K562 (cell line): ENCODE measurements at regions not wholly inside any gene's neighbourhood (a gene's known extent, or its start where the extent isn't known, plus 50 kb on each side); places are given as distances from the start of the nearest gene placed in this dataset.

Source experiments
- ATAC-seq: fragments of 200-7000 bp; cut with Tn5 transposase; 3 replicates; pipeline ENCODE4 v1.9.1; 2020; ENCODE audit warnings: moderate library complexity
- BruUV-seq: library from RNA; stranded (reverse); fragments of 400-500 nt; replicated peaks from 2 replicates; lab custom pipeline; 2021; lab: Mats Ljungman, UMichigan
- CTCF ChIA-PET: fragments of 300-600 bp; formaldehyde crosslinking; extraction: SDS; loops from one replicate; lab custom pipeline; 2021; ENCODE audit warnings: low intra/inter-chr PET ratio; lab: Yijun Ruan, JAX
- POLR2A ChIA-PET: fragments of 300-600, 350-650 bp; sonication (Branson Sonifier 250); formaldehyde crosslinking; extraction: SDS; loops from one replicate; lab custom pipeline; 2021; ENCODE audit warnings: antibody characterized with exemption, inconsistent platforms; lab: Yijun Ruan, JAX
- DNase-seq, 4 experiments: peaks; one replicate each; pipeline versions ENCODE4 v3.0.0 to v3.0.0-alpha.2; 2011 to 2018; ENCODE audit warnings: low spot score in 3 of 4, mixed read lengths in 3 of 4; ENCODE audit errors: extremely low read depth in 1 of 4
- FAIRE-seq: peaks from 2 replicates; lab custom pipeline; 2011; peaks lifted over from hg19 to GRCh38; lab: Jason Lieb, UNC
- H2AFZ ChIP-seq: 2 replicates; pipeline ENCODE4 v1.6.0; 2011; ENCODE audit warnings: low read depth, low read length, control low read depth, inconsistent platforms
- H3K27ac ChIP-seq: fragments of 200-600 bp; 3 replicates; pipeline ENCODE4 v1.8.0; 2011; ENCODE audit warnings: low read depth, mild to moderate bottlenecking, control low read depth, inconsistent platforms, low read length, moderate library complexity, mixed read lengths; ENCODE audit errors: extremely low read depth
- H3K27me3 ChIP-seq, 2 experiments: fragments of 300-600 bp in 1 of 2; 2 replicates in 1 of 2; 3 replicates in 1 of 2; pipeline versions ENCODE4 v1.6.0 to v1.8.0; 2011; ENCODE audit warnings: inconsistent platforms in 2 of 2, low read length in 2 of 2, mild to moderate bottlenecking in 1 of 2, mixed read lengths in 1 of 2, moderate library complexity in 1 of 2; ENCODE audit not compliant: control insufficient read depth in 2 of 2, insufficient read depth in 2 of 2
- H3K36me3 ChIP-seq: fragments of 300-600 bp; 3 replicates; pipeline ENCODE4 v1.8.0; 2011; ENCODE audit warnings: mild to moderate bottlenecking, low read length, inconsistent platforms; ENCODE audit not compliant: control insufficient read depth, insufficient read depth
- H3K4me1 ChIP-seq, 2 experiments: fragments of 200-600 bp in 1 of 2; replicated peaks in 1 of 2; 2 replicates in 1 of 2; 3 replicates in 1 of 2; pipeline versions ENCODE4 v1.5.1 to v1.8.0; 2011; ENCODE audit warnings: inconsistent platforms in 2 of 2, low read length in 2 of 2, mild to moderate bottlenecking in 1 of 2, mixed read lengths in 1 of 2, moderate library complexity in 1 of 2; ENCODE audit not compliant: control insufficient read depth in 2 of 2, insufficient read depth in 2 of 2
- H3K4me2 ChIP-seq: 2 replicates; pipeline ENCODE4 v1.6.1; 2011; ENCODE audit warnings: low read length, control low read depth, inconsistent platforms, mixed read lengths; ENCODE audit not compliant: insufficient read depth
- H3K4me3 ChIP-seq: fragments of 200-600 bp; sonication (generic), shearing (Covaris generic); 2 replicates; pipeline ENCODE4 v1.5.1; 2016; ENCODE audit warnings: control low read depth, inconsistent platforms
- H3K79me2 ChIP-seq: fragments of 200-600 bp; 3 replicates; pipeline ENCODE4 v1.8.0; 2011; ENCODE audit warnings: low read length, inconsistent platforms; ENCODE audit not compliant: control insufficient read depth, insufficient read depth
- H3K9ac ChIP-seq, 2 experiments: 2 replicates each; pipeline versions ENCODE4 v1.6.0 to v1.6.1; 2011; ENCODE audit warnings: low read depth in 2 of 2, low read length in 2 of 2, control low read depth in 1 of 2, inconsistent platforms in 1 of 2, mild to moderate bottlenecking in 1 of 2, mixed read lengths in 1 of 2; ENCODE audit not compliant: insufficient read depth in 1 of 2
- H3K9me1 ChIP-seq: one replicate; pipeline ENCODE4 v1.6.0; 2011; ENCODE audit warnings: inconsistent platforms, mild to moderate bottlenecking, low read length, moderate library complexity; ENCODE audit not compliant: control insufficient read depth, insufficient read depth
- H3K9me3 ChIP-seq: replicated peaks from 2 replicates; pipeline ENCODE4 v1.5.1; 2011; ENCODE audit warnings: low read depth, low read length, inconsistent platforms; ENCODE audit not compliant: control insufficient read depth, insufficient read depth
- H4K20me1 ChIP-seq: replicated peaks from 2 replicates; pipeline ENCODE4 v1.6.1; 2011; ENCODE audit warnings: low read length, inconsistent platforms, mixed read lengths; ENCODE audit not compliant: control insufficient read depth, insufficient read depth
- CLOCK ChIP-seq: fragments of 250-450 bp; sonication (Bioruptor Pico); IDR thresholded peaks from 2 replicates; pipeline ENCODE4 v1.4.0; 2020; ENCODE audit warnings: mild to moderate bottlenecking, moderate library complexity, borderline replicate concordance
- FOXJ2 ChIP-seq: fragments of 200-800 bp; sonication (Bioruptor generic); IDR thresholded peaks from 2 replicates; pipeline ENCODE4 v1.6.1; 2016; ENCODE audit warnings: missing genetic modification characterization, missing compliant biosample characterization
- MECOM ChIP-seq: fragments of 250-450 bp; sonication (Bioruptor Pico); IDR thresholded peaks from 2 replicates; pipeline ENCODE4 v1.8.0; 2022; ENCODE audit warnings: inconsistent platforms
- SMAD3 ChIP-seq: fragments of 450-650 bp; formaldehyde crosslinking; conservative IDR thresholded peaks from 2 replicates; pipeline ENCODE4 v1.4.0; 2020; ENCODE audit warnings: mild to moderate bottlenecking
- ZBTB1 ChIP-seq: sonication (generic); formaldehyde crosslinking; IDR thresholded peaks from 2 replicates; pipeline ENCODE4 v1.8.1; 2023; ENCODE audit warnings: missing genetic modification reagents, low read depth, mild to moderate bottlenecking, borderline replicate concordance
- ZNF609 ChIP-seq: sonication (generic); formaldehyde crosslinking; IDR thresholded peaks from 2 replicates; pipeline ENCODE4 v1.8.1; 2023; ENCODE audit warnings: missing genetic modification reagents, mild to moderate bottlenecking, borderline replicate concordance
- WGBS: fragments of 100-300 bp; shearing (Covaris generic); methylation state at CpG from one replicate; pipeline ENCODE4 v1.1.6; 2016; ENCODE audit warnings: low coverage, mixed read lengths; ENCODE audit not compliant: insufficient coverage; ENCODE audit errors: missing lambda C conversion rate; 5-methylcytosine and 5-hydroxymethylcytosine counted together
- in situ Hi-C: fragments of 300-500 bp; cut with MboI; formaldehyde crosslinking; loops from 4 replicates; pipeline ENCODE4 v1.15.0; 2018; ENCODE audit warnings: inconsistent platforms, mixed read lengths
- intact Hi-C: fragments of 100-400 bp; cut with micrococcal nuclease; formaldehyde crosslinking; loops from 2 replicates; pipeline ENCODE4 v1.14.2; 2022

- Histone ChIP-seq H3K27me3 (peaks cover 0 to 24% of the 10 kb centered on the region in 2 experiments; a peak in 3 of 5 replicates), H3K4me1 (no peaks in the 10 kb centered on the region), H3K9ac (no peak overlapping the region), H3K4me2 (no peak overlapping the region), H2AFZ (no peak overlapping the region), H3K36me3 (no peaks in the 10 kb centered on the region), H3K79me2 (no peaks in the 10 kb centered on the region), H3K9me1 (no peaks in the 10 kb centered on the region), H3K4me3 (no peak overlapping the region), H4K20me1 (no peaks in the 10 kb centered on the region), H3K27ac (no peak overlapping the region), H3K9me3 (no peaks in the 10 kb centered on the region)
- in situ Hi-C loops: no loop called here
- WGBS: 4% methylated on average over 5 of the region's 5 CpGs
- no peak for FAIRE-seq
- intact Hi-C loops: no loop called here
- ChIA-PET POLR2A (no interaction called here), CTCF (no interaction called here)
- no peak for ATAC-seq
- no TSS peak for BruUV-seq
- TF ChIP-seq ZBTB1 (CRISPR knock-in tag) (no peak), ZNF609 (CRISPR knock-in tag) (no peak), MECOM (no peak), SMAD3 (CRISPR knock-in tag) (no peak), CLOCK (no peak), FOXJ2 (no peak)
- DNase-seq: no peak
These were observed 83.2 kb upstream of the ADRA1D start for GRCh38 chr20:4332121-4332860.
